ENCODE measurements at regions not wholly inside any gene's neighbourhood (a gene's known extent, or its start where the extent isn't known, plus 50 kb on each side); places are given as distances from the start of the nearest gene placed in this dataset.

DNA sequence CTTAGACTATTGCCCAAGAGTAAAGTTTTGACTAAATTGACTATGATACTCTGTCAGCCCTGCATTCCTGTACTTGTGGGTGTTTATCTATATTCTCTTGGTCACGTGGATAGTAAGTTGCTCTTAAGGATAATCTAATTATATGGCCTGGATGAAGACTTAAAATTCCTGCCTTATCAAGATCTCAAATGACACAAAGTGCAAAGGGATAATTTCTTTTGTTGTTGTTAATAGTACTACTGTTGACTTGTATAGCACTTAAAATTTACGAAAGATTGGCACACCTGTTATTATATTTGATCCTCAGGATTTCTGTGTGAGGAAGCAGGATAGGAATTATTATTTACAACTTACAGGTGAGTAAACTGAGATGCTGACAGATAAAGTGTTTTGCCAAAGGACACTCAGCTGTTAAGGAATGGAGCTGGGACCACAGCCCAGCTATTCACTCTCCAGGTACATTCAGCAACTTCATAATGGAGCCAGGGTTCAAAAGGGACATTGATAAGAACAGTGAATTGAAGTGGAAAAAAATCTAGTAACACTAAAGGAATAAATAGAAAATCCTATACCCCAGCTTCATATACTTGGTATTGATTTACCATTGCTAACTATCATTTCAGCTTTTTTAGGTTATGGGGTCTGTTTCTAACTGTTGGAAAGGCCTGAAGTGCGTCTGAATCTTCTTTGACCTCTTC, 53.4 kb upstream of the EVL start:
- Mint-ChIP-seq H3K9me3 (ENCODE audit: unreplicated experiment) (peaks cover 37% of the 10 kb centered on the region), H3K4me1 (ENCODE audit: low read depth, unreplicated experiment) (peaks cover 23% of the 10 kb centered on the region), H3K27ac (ENCODE audit: unreplicated experiment) (no peak overlapping the region), H3K4me3 (ENCODE audit: unreplicated experiment) (no peak overlapping the region), H3K27me3 (ENCODE audit: insufficient read depth, unreplicated experiment) (no peaks in the 10 kb centered on the region), H3K36me3 (ENCODE audit: insufficient read depth, unreplicated experiment) (no peaks in the 10 kb centered on the region)
- DNase-seq, result peak in 1 of 2 experiments; percentile 29
- Histone ChIP-seq H3K9me3 (peaks cover 5% of the 10 kb centered on the region; the same call in 1 of the 2 replicates), H3K4me1 (peaks cover 42% of the 10 kb centered on the region), H3K27me3 (replicated peaks; ENCODE audit: control insufficient read depth, insufficient read depth, low read length) (no peaks in the 10 kb centered on the region), H3K4me3 (ENCODE audit: low read depth, low read length) (no peak overlapping the region), H3K36me3 (ENCODE audit: control insufficient read depth, insufficient read depth, low read length) (no peaks in the 10 kb centered on the region)
- intact Hi-C loops (cut with micrococcal nuclease; ENCODE audit: unreplicated experiment), result no loop called here
- POLR2A ChIA-PET, result no interaction called here
- TF ChIP-seq, protein P1, sequence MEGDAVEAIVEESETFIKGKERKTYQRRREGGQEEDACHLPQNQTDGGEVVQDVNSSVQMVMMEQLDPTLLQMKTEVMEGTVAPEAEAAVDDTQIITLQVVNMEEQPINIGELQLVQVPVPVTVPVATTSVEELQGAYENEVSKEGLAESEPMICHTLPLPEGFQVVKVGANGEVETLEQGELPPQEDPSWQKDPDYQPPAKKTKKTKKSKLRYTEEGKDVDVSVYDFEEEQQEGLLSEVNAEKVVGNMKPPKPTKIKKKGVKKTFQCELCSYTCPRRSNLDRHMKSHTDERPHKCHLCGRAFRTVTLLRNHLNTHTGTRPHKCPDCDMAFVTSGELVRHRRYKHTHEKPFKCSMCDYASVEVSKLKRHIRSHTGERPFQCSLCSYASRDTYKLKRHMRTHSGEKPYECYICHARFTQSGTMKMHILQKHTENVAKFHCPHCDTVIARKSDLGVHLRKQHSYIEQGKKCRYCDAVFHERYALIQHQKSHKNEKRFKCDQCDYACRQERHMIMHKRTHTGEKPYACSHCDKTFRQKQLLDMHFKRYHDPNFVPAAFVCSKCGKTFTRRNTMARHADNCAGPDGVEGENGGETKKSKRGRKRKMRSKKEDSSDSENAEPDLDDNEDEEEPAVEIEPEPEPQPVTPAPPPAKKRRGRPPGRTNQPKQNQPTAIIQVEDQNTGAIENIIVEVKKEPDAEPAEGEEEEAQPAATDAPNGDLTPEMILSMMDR (IDR thresholded peaks at IDR 0.05; ENCODE audit: insufficient read depth in 1 of 2, low read depth in 1 of 2, low read length in 1 of 2, severe bottlenecking in 1 of 2, unreplicated experiment in 1 of 2), result no peak
- no TSS peak for BruUV-seq (replicated peaks)
- CTCF ChIA-PET, result interaction anchor here (1.5 kb wide), 2 partner anchors 13 to 29 kb away, joined by 3 to 4 read pairs; no protein-coding TSS in a partner anchor

DNA sequence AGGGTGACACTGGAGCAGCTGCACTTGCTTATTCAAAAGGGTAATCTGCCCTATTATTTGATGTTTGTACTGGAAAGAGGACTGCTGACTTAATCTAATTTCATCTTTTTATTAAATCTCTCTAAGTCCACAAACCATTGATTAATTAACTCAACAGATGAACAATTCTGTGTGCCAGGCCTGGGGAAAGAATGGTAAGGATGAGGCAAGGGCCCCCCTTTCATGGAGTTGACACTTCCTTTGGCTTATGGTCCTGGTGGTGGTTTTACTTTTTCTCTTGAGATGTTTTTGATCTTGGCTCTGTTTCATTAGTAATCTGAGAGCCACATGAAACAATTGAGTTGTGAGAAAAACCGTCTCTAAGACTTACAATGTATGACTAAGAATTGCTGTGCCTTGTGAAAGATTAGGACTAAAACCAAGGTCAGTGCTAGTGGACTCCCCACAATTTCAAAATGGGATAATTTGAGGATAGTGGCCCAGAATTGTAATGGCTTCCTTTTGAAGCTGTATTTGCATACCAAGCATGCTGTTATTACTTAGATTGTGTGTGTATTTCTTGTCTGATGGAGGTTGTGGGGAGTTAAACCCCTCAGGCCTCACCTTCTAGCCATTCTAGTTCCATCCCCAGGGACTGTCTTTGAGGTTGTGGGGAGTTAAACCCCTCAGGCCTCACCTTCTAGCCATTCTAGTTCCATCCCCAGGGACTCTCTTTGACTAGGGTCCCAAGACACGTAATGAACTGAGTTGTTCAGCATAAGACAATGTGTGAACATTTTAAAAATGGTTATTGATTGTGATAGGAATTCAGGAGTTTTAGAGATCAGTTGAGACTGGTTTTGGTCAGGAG, 52.5 kb upstream of the EVL start:
- TF ChIP-seq, protein P1 (IDR thresholded peaks at IDR 0.05; ENCODE audit: insufficient read depth in 1 of 2, low read depth in 1 of 2, low read length in 1 of 2, severe bottlenecking in 1 of 2, unreplicated experiment in 1 of 2), result no peak
- no peaks in the 10 kb centered on the region for H3K27me3 Mint-ChIP-seq (ENCODE audit: insufficient read depth, unreplicated experiment)
- no peaks in the 10 kb centered on the region for H3K27me3 ChIP-seq (replicated peaks; ENCODE audit: control insufficient read depth, insufficient read depth, low read length)
- H3K4me3 ChIP-seq (ENCODE audit: low read depth, low read length), result no peak overlapping the region
- DNase-seq, result no peak
- ChIA-PET CTCF (interaction anchor here (1.5 kb wide), 2 partner anchors 12 to 30 kb away, joined by 3 to 4 read pairs; no protein-coding TSS in a partner anchor), POLR2A (no interaction called here)
- peaks cover 5% of the 10 kb centered on the region; the same call in 1 of the 2 replicates for H3K9me3 ChIP-seq
- no peaks in the 10 kb centered on the region for H3K36me3 Mint-ChIP-seq (ENCODE audit: insufficient read depth, unreplicated experiment)
- peaks cover 42% of the 10 kb centered on the region for H3K4me1 ChIP-seq
- intact Hi-C loops (cut with micrococcal nuclease; ENCODE audit: unreplicated experiment), result no loop called here
- no peak overlapping the region for H3K27ac Mint-ChIP-seq (ENCODE audit: unreplicated experiment)
- H3K9me3 Mint-ChIP-seq (ENCODE audit: unreplicated experiment), result peaks cover 29% of the 10 kb centered on the region
- no TSS peak for BruUV-seq (replicated peaks)
- H3K4me1 Mint-ChIP-seq (ENCODE audit: low read depth, unreplicated experiment), result peaks cover 23% of the 10 kb centered on the region
- no peak overlapping the region for H3K4me3 Mint-ChIP-seq (ENCODE audit: unreplicated experiment)
- no peaks in the 10 kb centered on the region for H3K36me3 ChIP-seq (ENCODE audit: control insufficient read depth, insufficient read depth, low read length)

DNA sequence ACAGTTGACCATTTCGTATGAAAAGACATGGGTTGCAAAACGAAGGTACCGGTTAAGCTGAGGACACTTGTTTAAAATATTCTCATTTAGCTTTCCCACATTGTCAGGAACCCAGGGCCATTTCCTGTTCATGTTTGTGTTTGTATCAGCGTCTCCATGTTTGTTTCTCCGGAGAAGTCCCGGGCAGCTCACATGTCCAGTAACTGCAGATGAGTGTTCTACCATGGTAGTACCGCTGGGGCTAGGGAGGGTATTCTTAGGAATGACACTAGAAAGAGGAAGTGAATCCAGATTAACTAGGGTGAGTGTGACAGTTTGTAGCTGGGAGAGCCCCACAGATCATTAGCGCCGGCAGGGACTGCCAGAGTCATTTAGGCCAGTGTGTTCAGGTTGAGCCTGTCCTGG, 50.0 kb upstream of the EVL start:
- Mint-ChIP-seq H3K9me3 (ENCODE audit: unreplicated experiment) (peaks cover 9% of the 10 kb centered on the region), H3K27me3 (ENCODE audit: insufficient read depth, unreplicated experiment) (no peaks in the 10 kb centered on the region), H3K4me1 (ENCODE audit: low read depth, unreplicated experiment) (peaks cover 25% of the 10 kb centered on the region), H3K36me3 (ENCODE audit: insufficient read depth, unreplicated experiment) (no peaks in the 10 kb centered on the region), H3K27ac (ENCODE audit: unreplicated experiment) (peak overlapping the region; percentile 8), H3K4me3 (ENCODE audit: unreplicated experiment) (no peak overlapping the region)
- no peak overlapping the region for H3K4me3 ChIP-seq (ENCODE audit: low read depth, low read length)
- POLR2A ChIA-PET, result interaction anchor here (0.5 kb wide), 1 partner anchor 1465 kb away, joined by 6 read pairs; no protein-coding TSS in a partner anchor
- intact Hi-C loops (cut with micrococcal nuclease; ENCODE audit: unreplicated experiment), result no loop called here
- peaks cover 46% of the 10 kb centered on the region for H3K4me1 ChIP-seq
- CTCF ChIA-PET, result no interaction called here
- no TSS peak for BruUV-seq (replicated peaks)
- no peaks in the 10 kb centered on the region for H3K36me3 ChIP-seq (ENCODE audit: control insufficient read depth, insufficient read depth, low read length)
- peaks cover 3% of the 10 kb centered on the region; the same call in 1 of the 2 replicates for H3K9me3 ChIP-seq
- no peak for DNase-seq
- TF ChIP-seq, protein P1 (IDR thresholded peaks at IDR 0.05; ENCODE audit: insufficient read depth in 1 of 2, low read depth in 1 of 2, low read length in 1 of 2, severe bottlenecking in 1 of 2, unreplicated experiment in 1 of 2), result no peak
- H3K27me3 ChIP-seq (replicated peaks; ENCODE audit: control insufficient read depth, insufficient read depth, low read length), result no peaks in the 10 kb centered on the region
